Suprapubic skin (tissue), 4 donors: ENCODE measurements at regions not wholly inside any gene's neighbourhood (a gene's known extent, or its start where the extent isn't known, plus 50 kb on each side); places are given as distances from the start of the nearest gene placed in this dataset.
"Not testable (repeated sequence)": the region's sequence is repeated elsewhere in the genome, so short reads cannot be mapped to it uniquely, and the experiment has no call there.

Source experiments
- DNase-seq, 2 donors: peaks; one replicate each; pipeline ENCODE4 v3.0.0-alpha.2; 2019; ENCODE audit warnings: low spot score in 2 of 2
- H3K27ac ChIP-seq: fragments of 200-600 bp; sonication (generic); one replicate; pipeline ENCODE4 v1.5.1; 2019
- H3K27me3 ChIP-seq: fragments of 200-600 bp; sonication (generic); one replicate; pipeline ENCODE4 v1.5.1; 2019
- H3K36me3 ChIP-seq: fragments of 200-600 bp; sonication (generic); one replicate; pipeline ENCODE4 v1.5.1; 2019
- H3K4me1 ChIP-seq: fragments of 200-600 bp; sonication (generic); one replicate; pipeline ENCODE4 v1.5.1; 2019
- H3K4me3 ChIP-seq: fragments of 200-600 bp; sonication (generic); one replicate; pipeline ENCODE4 v1.5.1; 2019; ENCODE audit warnings: mild to moderate bottlenecking
- H3K9me3 ChIP-seq: fragments of 200-600 bp; sonication (generic); one replicate; pipeline ENCODE4 v1.5.1; 2019
- CTCF ChIP-seq, 2 donors: fragments of 200-600 bp in 1 of 2; fragments of 450-650 bp in 1 of 2; sonication (generic) in 1 of 2; IDR thresholded peaks; one replicate each; pipeline ENCODE4 v1.5.1; 2016 to 2019; ENCODE audit warnings: antibody characterized with exemption in 2 of 2, mild to moderate bottlenecking in 1 of 2, moderate library complexity in 1 of 2
- EP300 ChIP-seq: sonication (generic); formaldehyde crosslinking; IDR thresholded peaks from one replicate; pipeline ENCODE4 v1.6.1; 2017; ENCODE audit warnings: antibody characterized with exemption
- POLR2A ChIP-seq, 2 donors: fragments of 450-650 bp; IDR thresholded peaks; one replicate each; pipeline ENCODE4 v1.6.1; 2017; ENCODE audit warnings: antibody characterized with exemption in 2 of 2, mild to moderate bottlenecking in 2 of 2, moderate library complexity in 2 of 2
- POLR2AphosphoS5 ChIP-seq, 3 donors: sonication (generic); formaldehyde crosslinking; IDR thresholded peaks; one replicate each; pipeline ENCODE4 v1.6.1; 2017; ENCODE audit warnings: antibody characterized with exemption in 3 of 3
- WGBS: methylation state at CpG from one replicate; pipeline ENCODE4 v1.1.5; 2018; 5-methylcytosine and 5-hydroxymethylcytosine counted together

- Histone ChIP-seq H3K27ac (no peak overlapping the region), H3K9me3 (no peaks in the 10 kb centered on the region), H3K4me3 (no peak overlapping the region), H3K4me1 (no peaks in the 10 kb centered on the region), H3K36me3 (no peaks in the 10 kb centered on the region), H3K27me3 (no peaks in the 10 kb centered on the region)
- no peak for TF ChIP-seq POLR2A (IDR thresholded peaks at IDR 0.05)
- no peak for TF ChIP-seq EP300
- TF ChIP-seq CTCF (IDR thresholded peaks at IDR 0.05), result no peak
- 88% methylated on average over 4 of the region's 4 CpGs for WGBS
- DNase-seq, result no peak
Measured at GRCh38 chr3:16075647-16076046, 98.8 kb upstream of the GALNT15 start.

DNA sequence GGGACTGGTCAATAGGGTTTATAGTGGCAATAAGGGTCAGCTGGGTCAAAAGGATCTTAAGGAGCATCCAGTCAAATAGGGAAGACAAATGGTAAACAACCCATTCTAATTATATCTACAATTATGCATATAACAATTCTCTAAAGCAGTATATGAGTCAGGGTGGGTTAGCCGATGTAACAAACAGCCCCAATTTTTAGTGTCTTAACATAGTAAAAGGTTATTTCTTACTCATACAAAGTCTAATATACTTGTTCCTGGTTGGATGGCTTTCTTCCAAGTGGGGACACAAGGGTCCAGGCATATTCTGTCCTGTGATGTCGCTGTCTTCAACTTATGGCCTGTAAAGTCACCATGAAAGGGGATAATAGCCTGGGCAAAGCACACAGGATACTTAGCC lies 97.9 kb upstream of the GALNT15 start:
- Histone ChIP-seq H3K4me1 (no peaks in the 10 kb centered on the region), H3K36me3 (no peaks in the 10 kb centered on the region), H3K4me3 (no peak overlapping the region), H3K9me3 (no peaks in the 10 kb centered on the region), H3K27ac (no peak overlapping the region), H3K27me3 (no peaks in the 10 kb centered on the region)
- 74% methylated on average over 2 of the region's 2 CpGs for WGBS
- DNase-seq, result no peak
- TF ChIP-seq CTCF (IDR thresholded peaks at IDR 0.05) (no peak), POLR2AphosphoS5 (IDR thresholded peaks at IDR 0.05) (no peak), EP300 (no peak), POLR2A (IDR thresholded peaks at IDR 0.05) (no peak)

DNA sequence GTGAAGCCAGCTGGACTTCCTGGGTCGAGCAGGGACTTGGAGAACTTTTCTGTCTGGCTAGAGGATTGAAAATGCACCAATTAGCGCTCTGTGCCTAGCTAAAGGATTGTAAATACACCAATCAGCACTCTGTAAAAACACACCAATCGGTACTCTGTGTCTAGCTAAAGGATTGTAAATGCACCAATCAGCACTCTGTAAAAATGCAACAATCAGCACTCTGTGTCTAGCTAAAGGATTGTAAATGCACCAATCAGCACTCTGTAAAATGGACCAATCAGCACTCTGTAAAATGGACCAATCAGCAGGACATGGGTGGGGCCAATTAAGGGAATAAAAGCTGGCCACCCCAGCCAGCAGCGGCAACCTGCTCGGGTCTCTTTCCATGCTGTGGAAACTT lies 97.3 kb upstream of the GALNT15 start:
- not testable (repeated sequence) for H3K36me3 ChIP-seq, H3K4me3 ChIP-seq, H3K27ac ChIP-seq, H3K4me1 ChIP-seq, DNase-seq, H3K9me3 ChIP-seq, H3K27me3 ChIP-seq
- WGBS, result 97% methylated on average over 5 of the region's 5 CpGs

GRCh38 chr3:16077681-16078080 lies 96.8 kb upstream of the GALNT15 start:
- H3K4me1 ChIP-seq, H3K27me3 ChIP-seq, H3K9me3 ChIP-seq, H3K4me3 ChIP-seq, H3K36me3 ChIP-seq, H3K27ac ChIP-seq, DNase-seq: not testable (repeated sequence)
- WGBS, result 74% methylated on average over 8 of the region's 8 CpGs

GRCh38 chr3:16079519-16079918 lies 95.0 kb upstream of the GALNT15 start:
- no peak overlapping the region for H3K27ac ChIP-seq
- H3K27me3 ChIP-seq, result no peaks in the 10 kb centered on the region
- 87% methylated on average over 2 of the region's 2 CpGs for whole genome bisulfite sequencing
- no peaks in the 10 kb centered on the region for H3K4me1 ChIP-seq
- no peak for TF ChIP-seq CTCF (IDR thresholded peaks at IDR 0.05)
- no peak for TF ChIP-seq POLR2AphosphoS5 (IDR thresholded peaks at IDR 0.05)
- TF ChIP-seq EP300, result no peak
- no peak for TF ChIP-seq POLR2A (IDR thresholded peaks at IDR 0.05)
- no peak for DNase-seq
- H3K36me3 ChIP-seq, result no peaks in the 10 kb centered on the region
- peaks cover 4% of the 10 kb centered on the region for H3K9me3 ChIP-seq
- H3K4me3 ChIP-seq, result no peak overlapping the region

- Histone ChIP-seq H3K4me1 (peaks cover 15% of the 10 kb centered on the region), H3K9me3 (peaks cover 4% of the 10 kb centered on the region), H3K27me3 (no peaks in the 10 kb centered on the region), H3K4me3 (no peak overlapping the region), H3K36me3 (no peaks in the 10 kb centered on the region), H3K27ac (no peak overlapping the region)
- TF ChIP-seq CTCF (IDR thresholded peaks at IDR 0.05) (no peak), EP300 (no peak), POLR2AphosphoS5 (IDR thresholded peaks at IDR 0.05) (no peak), POLR2A (IDR thresholded peaks at IDR 0.05) (no peak)
- no peak for DNase-seq
- WGBS, result 98% methylated on average over 3 of the region's 3 CpGs
Measured at GRCh38 chr3:16081661-16082060, 92.8 kb upstream of the GALNT15 start.
